GM23248 (cell line): ENCODE measurements at regions not wholly inside any gene's neighbourhood (a gene's known extent, or its start where the extent isn't known, plus 50 kb on each side); places are given as distances from the start of the nearest gene placed in this dataset.
A peak's percentile ranks its signal among the peaks of the same experiment; 100 is the strongest.

ENCODE experiments used
- DNase-seq: peaks from one replicate; pipeline ENCODE4 v3.0.0-alpha.2; 2015
- H2AFZ ChIP-seq: fragments of 200-600 bp; sonication (generic); 2 replicates; pipeline ENCODE4 v1.6.1; 2016; ENCODE audit warnings: antibody characterized with exemption
- H3F3A ChIP-seq: fragments of 200-600 bp; sonication (generic); 2 replicates; pipeline ENCODE4 v1.6.1; 2016; ENCODE audit warnings: mild to moderate bottlenecking, antibody characterized with exemption, mixed run types; ENCODE audit not compliant: insufficient read depth
- H3K27ac ChIP-seq: fragments of 200-600 bp; sonication (generic); 2 replicates; pipeline ENCODE4 v1.5.1; 2016; ENCODE audit warnings: mild to moderate bottlenecking
- H3K27me3 ChIP-seq: fragments of 200-600 bp; sonication (generic); replicated peaks from 2 replicates; pipeline ENCODE4 v1.6.1; 2016; ENCODE audit warnings: mild to moderate bottlenecking; ENCODE audit not compliant: insufficient read depth
- H3K36me3 ChIP-seq: fragments of 200-600 bp; sonication (generic); 2 replicates; pipeline ENCODE4 v1.6.1; 2016; ENCODE audit warnings: low read depth, mild to moderate bottlenecking
- H3K4me1 ChIP-seq: fragments of 200-600 bp; sonication (generic); 2 replicates; pipeline ENCODE4 v1.6.1; 2016; ENCODE audit warnings: mild to moderate bottlenecking; ENCODE audit not compliant: insufficient read depth
- H3K4me2 ChIP-seq: fragments of 200-600 bp; sonication (generic); one replicate; pipeline ENCODE4 v1.6.1; 2016; ENCODE audit warnings: mild to moderate bottlenecking; ENCODE audit not compliant: unreplicated experiment
- H3K4me3 ChIP-seq: fragments of 200-600 bp; sonication (generic); 2 replicates; pipeline ENCODE4 v1.5.1; 2016; ENCODE audit warnings: mild to moderate bottlenecking
- H3K79me2 ChIP-seq: fragments of 200-600 bp; sonication (generic); 2 replicates; pipeline ENCODE4 v1.6.1; 2016; ENCODE audit warnings: mild to moderate bottlenecking; ENCODE audit not compliant: insufficient read depth
- H3K9ac ChIP-seq: fragments of 200-600 bp; sonication (generic); 2 replicates; pipeline ENCODE4 v1.6.1; 2016; ENCODE audit warnings: mild to moderate bottlenecking
- H3K9me2 ChIP-seq: fragments of 200-600 bp; sonication (generic); 2 replicates; pipeline ENCODE4 v1.6.1; 2016; ENCODE audit warnings: mixed run types, mild to moderate bottlenecking, moderate library complexity; ENCODE audit not compliant: insufficient read depth
- H3K9me3 ChIP-seq: fragments of 200-600 bp; sonication (generic); one replicate; pipeline ENCODE4 v1.6.1; 2017; ENCODE audit warnings: low read depth
- H4K20me1 ChIP-seq: fragments of 200-600 bp; sonication (generic); 2 replicates; pipeline ENCODE4 v1.6.0; 2016; ENCODE audit not compliant: insufficient read depth
- EZH2 ChIP-seq: fragments of 200-600 bp; sonication (generic); IDR thresholded peaks from 2 replicates; pipeline ENCODE4 v1.6.1; 2018; ENCODE audit warnings: antibody characterized with exemption, mild to moderate bottlenecking; ENCODE audit not compliant: insufficient read depth, poor library complexity, severe bottlenecking
- EZH2phosphoT487 ChIP-seq: fragments of 200-600 bp; sonication (generic); IDR thresholded peaks from 2 replicates; pipeline ENCODE4 v1.6.1; 2018; ENCODE audit warnings: antibody characterized with exemption, moderate library complexity, mild to moderate bottlenecking, low read depth; ENCODE audit not compliant: insufficient read depth
- WGBS, 2 experiments: methylation state at CpG; one replicate each; pipeline ENCODE4 v1.1.6; 2015 to 2017; ENCODE audit warnings: low lambda C conversion rate in 2 of 2, low coverage in 1 of 2; ENCODE audit errors: missing lambda C conversion rate in 2 of 2; 5-methylcytosine and 5-hydroxymethylcytosine counted together
- in situ Hi-C: fragments of 300-500 bp; cut with MboI; formaldehyde crosslinking; loops from 2 replicates; pipeline ENCODE4 v1.15.0; 2020

DNA sequence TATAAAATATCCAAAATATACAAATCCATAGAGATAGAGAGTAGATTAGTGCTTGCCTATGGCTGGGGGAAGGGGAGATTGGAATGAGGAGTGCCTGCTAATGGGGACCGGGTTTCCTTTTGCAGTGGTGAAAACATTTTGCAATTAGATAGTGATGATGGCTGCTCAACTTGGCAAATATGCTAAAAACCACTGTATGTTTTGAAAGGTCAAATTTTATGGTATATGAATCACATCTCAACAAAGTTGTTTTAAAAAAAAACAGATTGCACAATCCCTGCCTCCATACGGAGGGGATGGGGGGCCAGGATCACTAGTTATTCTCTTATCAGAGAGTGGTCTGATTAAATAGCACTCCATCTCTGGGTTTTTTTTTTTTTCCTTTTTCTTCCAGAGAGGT, 76.9 kb upstream of the RIPOR2 start:
- 0% methylated on average over 2 of the region's 2 CpGs for WGBS, 2 experiments
- H3K9ac ChIP-seq = no peak overlapping the region

GRCh38 chr6:25013246-25013645, 77.5 kb upstream of the RIPOR2 start:
- Histone ChIP-seq H2AFZ (no peak overlapping the region), H3K27me3 (no peaks in the 10 kb centered on the region), H3K4me3 (no peak overlapping the region), H4K20me1 (no peaks in the 10 kb centered on the region), H3K4me2 (no peak overlapping the region), H3K4me1 (peaks cover 71% of the 10 kb centered on the region), H3K36me3 (no peaks in the 10 kb centered on the region), H3F3A (peaks cover 57% of the 10 kb centered on the region), H3K9me3 (no peaks in the 10 kb centered on the region), H3K9me2 (no peaks in the 10 kb centered on the region), H3K79me2 (no peaks in the 10 kb centered on the region), H3K9ac (no peak overlapping the region), H3K27ac (no peak overlapping the region)
- TF ChIP-seq EZH2phosphoT487 (no peak), EZH2 (no peak)
- 96 to 98% methylated on average over 3 to 4 of the region's 4 CpGs for WGBS, 2 experiments
- in situ Hi-C loops = no loop called here
- DNase-seq = no peak

More for the DNA sequence above, 76.9 kb upstream of the RIPOR2 start:
- TF ChIP-seq EZH2phosphoT487 = peak; percentile 82; the same call in 1 of the 2 replicates
- no peak for TF ChIP-seq EZH2
- no peaks in the 10 kb centered on the region for H3K9me2 ChIP-seq
- no peaks in the 10 kb centered on the region for H3K27me3 ChIP-seq
- H3K36me3 ChIP-seq = no peaks in the 10 kb centered on the region
- H2AFZ ChIP-seq = no peak overlapping the region
- in situ Hi-C loops = no loop called here
- H3K4me2 ChIP-seq = peak overlapping the region; percentile 65
- H4K20me1 ChIP-seq = no peaks in the 10 kb centered on the region
- DNase-seq = peak; percentile 81
- H3K79me2 ChIP-seq = no peaks in the 10 kb centered on the region
- H3K9me3 ChIP-seq = no peaks in the 10 kb centered on the region
- peak overlapping the region; percentile 6; the same call in 1 of the 2 replicates for H3K4me3 ChIP-seq
- H3K27ac ChIP-seq = peak overlapping the region; percentile 26; the same call in 1 of the 2 replicates
- peaks cover 57% of the 10 kb centered on the region for H3F3A ChIP-seq
- H3K4me1 ChIP-seq = peaks cover 70% of the 10 kb centered on the region

GRCh38 chr6:25014369-25014768, 78.6 kb upstream of the RIPOR2 start:
- Histone ChIP-seq H3K4me2 (peak overlapping the region; percentile 35), H3F3A (peaks cover 57% of the 10 kb centered on the region), H4K20me1 (no peaks in the 10 kb centered on the region), H3K9me2 (no peaks in the 10 kb centered on the region), H3K27me3 (no peaks in the 10 kb centered on the region), H2AFZ (peak overlapping the region; percentile 41; the same call in 1 of the 2 replicates), H3K79me2 (no peaks in the 10 kb centered on the region), H3K36me3 (no peaks in the 10 kb centered on the region), H3K9ac (peak overlapping the region; percentile 68), H3K9me3 (no peaks in the 10 kb centered on the region), H3K4me1 (peaks cover 71% of the 10 kb centered on the region), H3K27ac (peak overlapping the region; percentile 83), H3K4me3 (no peak overlapping the region)
- TF ChIP-seq EZH2phosphoT487 (no peak), EZH2 (no peak)
- 47 to 54% methylated on average over 3 of the region's 3 CpGs for WGBS, 2 experiments
- peak; percentile 34 for DNase-seq
- in situ Hi-C loops = no loop called here

GRCh38 chr6:25014791-25015560, 79.2 kb upstream of the RIPOR2 start:
- Histone ChIP-seq H4K20me1 (no peaks in the 10 kb centered on the region), H3K9ac (peak overlapping the region; percentile 68), H3K27me3 (no peaks in the 10 kb centered on the region), H3K79me2 (no peaks in the 10 kb centered on the region), H3K4me1 (peaks cover 71% of the 10 kb centered on the region), H2AFZ (peak overlapping the region; percentile 41), H3K4me3 (no peak overlapping the region), H3K9me2 (no peaks in the 10 kb centered on the region), H3K9me3 (no peaks in the 10 kb centered on the region), H3K36me3 (no peaks in the 10 kb centered on the region), H3K4me2 (peak overlapping the region; percentile 35), H3K27ac (peak overlapping the region; percentile 83), H3F3A (peaks cover 57% of the 10 kb centered on the region)
- TF ChIP-seq EZH2phosphoT487 (no peak), EZH2 (no peak)
- in situ Hi-C loops = no loop called here
- peak; percentile 88 for DNase-seq
- 17% methylated on average over 11 of the region's 11 CpGs for WGBS, 2 experiments
